IMR-90 (cell line): ENCODE measurements at regions not wholly inside any gene's neighbourhood (a gene's known extent, or its start where the extent isn't known, plus 50 kb on each side); places are given as distances from the start of the nearest gene placed in this dataset.

Experiments
- ATAC-seq: fragments of 200-7000 bp; cut with Tn5 transposase; 2 replicates; pipeline ENCODE4 v1.9.1; 2020; ENCODE audit warnings: low read depth, mild to moderate bottlenecking, moderate library complexity
- BruUV-seq: library from RNA; stranded (reverse); fragments of 400-500 nt; replicated peaks from 2 replicates; lab custom pipeline; 2021; lab: Mats Ljungman, UMichigan
- CTCF ChIA-PET: fragments of 300-600 bp; formaldehyde crosslinking; extraction: SDS; loops from one replicate; lab custom pipeline; 2021; ENCODE audit warnings: antibody characterized with exemption; lab: Yijun Ruan, JAX
- POLR2A ChIA-PET: fragments of 300-600 bp; sonication (Branson Sonifier 250); formaldehyde crosslinking; loops from one replicate; lab custom pipeline; 2022; ENCODE audit warnings: antibody characterized with exemption; ENCODE audit not compliant: unreplicated experiment; lab: Charles Lee
- DNase-seq: peaks from one replicate; pipeline ENCODE4 v3.0.0; 2013
- H2AFZ ChIP-seq: replicated peaks from 2 replicates; pipeline ENCODE3; 2013; ENCODE audit warnings: low read length, mild to moderate bottlenecking; ENCODE audit not compliant: poor library complexity
- H2AK5ac ChIP-seq: 2 replicates; pipeline ENCODE4 v1.6.1; 2013; ENCODE audit warnings: low read depth, low read length, inconsistent platforms
- H2AK9ac ChIP-seq: replicated peaks from 2 replicates; pipeline ENCODE3; 2013; ENCODE audit warnings: mild to moderate bottlenecking, low read depth, low read length, moderate library complexity; ENCODE audit not compliant: poor library complexity
- H2BK120ac ChIP-seq: 2 replicates; pipeline ENCODE4 v1.6.1; 2013; ENCODE audit warnings: low read depth, low read length, inconsistent platforms
- H2BK15ac ChIP-seq: 3 replicates; pipeline ENCODE4 v1.6.1; 2013; ENCODE audit warnings: low read depth, low read length, inconsistent platforms
- H2BK20ac ChIP-seq: 2 replicates; pipeline ENCODE4 v1.6.1; 2013; ENCODE audit warnings: low read depth, mild to moderate bottlenecking, inconsistent platforms, low read length, moderate library complexity
- H2BK5ac ChIP-seq: 2 replicates; pipeline ENCODE4 v1.6.1; 2013; ENCODE audit warnings: mild to moderate bottlenecking, low read depth, low read length, inconsistent platforms; ENCODE audit not compliant: poor library complexity, severe bottlenecking
- H3K14ac ChIP-seq: replicated peaks from 2 replicates; pipeline ENCODE4 v1.6.1; 2013; ENCODE audit warnings: low read depth, low read length, inconsistent platforms
- H3K18ac ChIP-seq: 2 replicates; pipeline ENCODE4 v1.6.1; 2013; ENCODE audit warnings: low read depth, low read length, control low read depth
- H3K23ac ChIP-seq: 2 replicates; pipeline ENCODE4 v1.6.1; 2013; ENCODE audit warnings: low read depth, low read length, inconsistent platforms
- H3K27ac ChIP-seq: 2 replicates; pipeline ENCODE4 v1.5.1; 2013; ENCODE audit warnings: mild to moderate bottlenecking, control low read depth, low read length; ENCODE audit not compliant: insufficient read depth
- H3K27me3 ChIP-seq: 2 replicates; pipeline ENCODE4 v1.6.1; 2013; ENCODE audit warnings: low read length; ENCODE audit not compliant: control insufficient read depth, insufficient read depth
- H3K36me3 ChIP-seq: 2 replicates; pipeline ENCODE4 v1.6.1; 2013; ENCODE audit warnings: low read length, mixed read lengths; ENCODE audit not compliant: control insufficient read depth, insufficient read depth
- H3K4ac ChIP-seq: 2 replicates; pipeline ENCODE4 v1.6.1; 2013; ENCODE audit warnings: low read depth, low read length, inconsistent platforms
- H3K4me1 ChIP-seq: 2 replicates; pipeline ENCODE4 v1.6.1; 2013; ENCODE audit warnings: low read length, mixed read lengths; ENCODE audit not compliant: control insufficient read depth, insufficient read depth
- H3K4me2 ChIP-seq: 2 replicates; pipeline ENCODE4 v1.6.1; 2013; ENCODE audit warnings: low read depth, mild to moderate bottlenecking, control low read depth, low read length, moderate library complexity
- H3K4me3 ChIP-seq: 2 replicates; pipeline ENCODE4 v1.5.1; 2013; ENCODE audit warnings: low read depth, mild to moderate bottlenecking, control low read depth, low read length, moderate library complexity; ENCODE audit not compliant: insufficient read depth
- H3K56ac ChIP-seq: 2 replicates; pipeline ENCODE4 v1.6.1; 2013; ENCODE audit warnings: low read length, inconsistent platforms; ENCODE audit not compliant: insufficient read depth; ENCODE audit errors: extremely low read depth
- H3K79me1 ChIP-seq, 2 experiments: 2 replicates each; pipeline ENCODE4 v1.6.1; 2013; ENCODE audit warnings: low read length in 2 of 2, inconsistent platforms in 1 of 2, low read depth in 1 of 2
- H3K9ac ChIP-seq: 2 replicates; pipeline ENCODE4 v1.6.1; 2013; ENCODE audit warnings: low read depth, low read length, control low read depth
- H3K9me1 ChIP-seq: 2 replicates; pipeline ENCODE4 v1.6.1; 2013; ENCODE audit warnings: low read length, inconsistent platforms; ENCODE audit not compliant: insufficient read depth
- H3K9me3 ChIP-seq: 2 replicates; pipeline ENCODE4 v1.6.1; 2013; ENCODE audit warnings: low read length; ENCODE audit not compliant: control insufficient read depth, insufficient read depth
- H4K20me1 ChIP-seq: 2 replicates; pipeline ENCODE4 v1.6.1; 2013; ENCODE audit warnings: low read length, inconsistent platforms; ENCODE audit not compliant: insufficient read depth
- H4K5ac ChIP-seq: 2 replicates; pipeline ENCODE4 v1.6.1; 2013; ENCODE audit warnings: mild to moderate bottlenecking, low read depth, low read length, control low read depth
- H4K8ac ChIP-seq, 2 experiments: 2 replicates each; pipeline ENCODE4 v1.6.1; 2013; ENCODE audit warnings: low read depth in 2 of 2, low read length in 2 of 2, control low read depth in 1 of 2, inconsistent platforms in 1 of 2
- H4K91ac ChIP-seq: 2 replicates; pipeline ENCODE4 v1.6.1; 2013; ENCODE audit warnings: low read depth, low read length, inconsistent platforms; ENCODE audit not compliant: insufficient read depth
- BHLHE40 ChIP-seq: fragments of 150-350 bp; IDR thresholded peaks from 2 replicates; pipeline ENCODE4 v1.6.1; 2016; ENCODE audit warnings: mild to moderate bottlenecking, low read depth, low read length
- CEBPB ChIP-seq: IDR thresholded peaks from 2 replicates; pipeline ENCODE4 v1.6.1; 2012; ENCODE audit warnings: low read depth, low read length, improper control_type of control experiment
- CHD1 ChIP-seq: IDR thresholded peaks from 2 replicates; pipeline ENCODE4 v1.6.1; 2012; ENCODE audit warnings: low read depth, low read length, improper control_type of control experiment
- FOS ChIP-seq: fragments of 150-350 bp; IDR thresholded peaks from 2 replicates; pipeline ENCODE4 v1.6.1; 2016; ENCODE audit warnings: low read depth, low read length
- MAFK ChIP-seq: IDR thresholded peaks from 2 replicates; pipeline ENCODE4 v1.6.1; 2012; ENCODE audit warnings: low read depth, low read length, improper control_type of control experiment
- MAZ ChIP-seq: IDR thresholded peaks from 2 replicates; pipeline ENCODE4 v1.6.1; 2012; ENCODE audit warnings: low read depth, mild to moderate bottlenecking, low read length, improper control_type of control experiment, moderate library complexity, borderline replicate concordance
- MXI1 ChIP-seq: IDR thresholded peaks from 2 replicates; pipeline ENCODE4 v1.6.1; 2012; ENCODE audit warnings: low read depth, mild to moderate bottlenecking, low read length, moderate library complexity, borderline replicate concordance
- NFE2L2 ChIP-seq: fragments of 150-350 bp; IDR thresholded peaks from 2 replicates; pipeline ENCODE4 v1.6.1; 2016; ENCODE audit warnings: low read depth, mild to moderate bottlenecking, low read length
- POLR2A ChIP-seq: IDR thresholded peaks from 2 replicates; pipeline ENCODE4 v1.6.1; 2012; ENCODE audit warnings: mild to moderate bottlenecking, low read depth, low read length
- RAD21 ChIP-seq: IDR thresholded peaks from 2 replicates; pipeline ENCODE4 v1.6.1; 2012; ENCODE audit warnings: low read length, improper control_type of control experiment
- RCOR1 ChIP-seq: IDR thresholded peaks from 2 replicates; pipeline ENCODE4 v1.6.1; 2012; ENCODE audit warnings: mild to moderate bottlenecking, low read length, improper control_type of control experiment; ENCODE audit not compliant: insufficient replicate concordance
- RFX5 ChIP-seq: IDR thresholded peaks from 2 replicates; pipeline ENCODE4 v1.8.0; 2012; ENCODE audit warnings: low read depth, mild to moderate bottlenecking, low read length, moderate library complexity
- SMC3 ChIP-seq: fragments of 150-350 bp; IDR thresholded peaks from 2 replicates; pipeline ENCODE4 v1.6.1; 2016; ENCODE audit warnings: low read depth, mild to moderate bottlenecking, antibody characterized with exemption, low read length, moderate library complexity
- dilution Hi-C: fragments of 300-500 bp; cut with HindIII; formaldehyde crosslinking; loops from one replicate; pipeline ENCODE4 v1.14.3; 2018; ENCODE audit warnings: low sequenced_read_pairs; ENCODE audit not compliant: unreplicated experiment
- in situ Hi-C: fragments of 300-500 bp; cut with MboI; formaldehyde crosslinking; loops from 3 replicates; pipeline ENCODE4 v1.14.3; 2019; ENCODE audit warnings: low sequenced_read_pairs, inconsistent platforms, mixed read lengths
- intact Hi-C: fragments of 100-400 bp; cut with micrococcal nuclease; formaldehyde crosslinking; loops from 2 replicates; pipeline ENCODE4 v1.10.0; 2022
- TF ChIP-seq, protein P1 (sequence below): conservative IDR thresholded peaks from 2 replicates; pipeline ENCODE4 v1.5.1; 2012; ENCODE audit warnings: mild to moderate bottlenecking, low read depth, low read length, improper control_type of control experiment
- TF ChIP-seq, protein P2 (sequence below): fragments of 150-350 bp; IDR thresholded peaks from 2 replicates; pipeline ENCODE4 v1.6.1; 2016; ENCODE audit warnings: low read depth, mild to moderate bottlenecking, low read length, moderate library complexity, borderline replicate concordance
- TF ChIP-seq, protein P3 (sequence below): fragments of 150-350 bp; IDR thresholded peaks from 2 replicates; pipeline ENCODE4 v1.6.1; 2017; ENCODE audit warnings: mild to moderate bottlenecking, antibody characterized with exemption, low read length, low read depth

DNA sequence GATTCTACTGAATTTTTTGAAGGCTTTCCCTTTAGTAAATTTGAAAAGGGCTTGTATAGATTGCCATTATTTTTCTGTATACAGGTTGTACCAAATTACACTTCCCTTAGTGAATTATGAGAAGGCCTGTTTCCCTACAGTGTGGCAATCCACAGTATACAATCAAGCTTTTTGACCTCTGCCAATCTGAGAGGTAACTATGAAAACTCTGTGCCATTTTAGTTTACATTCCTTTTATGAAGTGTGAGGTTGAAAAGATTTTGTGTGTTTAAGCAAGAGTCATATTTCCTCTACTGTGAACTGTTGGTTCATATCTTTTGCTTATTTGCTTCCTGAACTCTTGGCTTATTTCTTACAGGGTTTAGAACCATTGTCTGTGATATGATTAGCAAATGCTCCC, 432.5 kb downstream of the KCNA4 start:
- BruUV-seq = no TSS peak
- in situ Hi-C loops = no loop called here

More for the DNA sequence above, 432.5 kb downstream of the KCNA4 start:
- Histone ChIP-seq H3K4ac (no peak overlapping the region), H3K79me1 (no peaks in the 10 kb centered on the region), H3K4me3 (no peak overlapping the region), H3K27ac (no peak overlapping the region), H3K9me1 (no peaks in the 10 kb centered on the region), H3K36me3 (no peaks in the 10 kb centered on the region), H4K20me1 (no peaks in the 10 kb centered on the region), H3K27me3 (no peaks in the 10 kb centered on the region), H3K9ac (no peak overlapping the region), H2BK120ac (no peak overlapping the region), H2AK9ac (no peak overlapping the region), H3K18ac (no peak overlapping the region), H2BK20ac (no peak overlapping the region), H3K4me2 (no peak overlapping the region), H2BK15ac (no peak overlapping the region), H3K56ac (no peak overlapping the region), H3K4me1 (no peaks in the 10 kb centered on the region), H3K9me3 (no peaks in the 10 kb centered on the region), H2AFZ (no peak overlapping the region), H4K5ac (no peak overlapping the region), H4K8ac (no peak overlapping the region), H3K14ac (no peak overlapping the region), H2AK5ac (no peak overlapping the region), H3K23ac (no peak overlapping the region), H4K91ac (no peak overlapping the region), H2BK5ac (no peak overlapping the region)
- DNase-seq (no peak), ATAC-seq (no peak)
- CTCF ChIA-PET = no interaction called here
- dilution Hi-C loops (no loop called here), intact Hi-C loops (no loop called here)
- POLR2A ChIA-PET = no interaction called here
- TF ChIP-seq, protein P1, sequence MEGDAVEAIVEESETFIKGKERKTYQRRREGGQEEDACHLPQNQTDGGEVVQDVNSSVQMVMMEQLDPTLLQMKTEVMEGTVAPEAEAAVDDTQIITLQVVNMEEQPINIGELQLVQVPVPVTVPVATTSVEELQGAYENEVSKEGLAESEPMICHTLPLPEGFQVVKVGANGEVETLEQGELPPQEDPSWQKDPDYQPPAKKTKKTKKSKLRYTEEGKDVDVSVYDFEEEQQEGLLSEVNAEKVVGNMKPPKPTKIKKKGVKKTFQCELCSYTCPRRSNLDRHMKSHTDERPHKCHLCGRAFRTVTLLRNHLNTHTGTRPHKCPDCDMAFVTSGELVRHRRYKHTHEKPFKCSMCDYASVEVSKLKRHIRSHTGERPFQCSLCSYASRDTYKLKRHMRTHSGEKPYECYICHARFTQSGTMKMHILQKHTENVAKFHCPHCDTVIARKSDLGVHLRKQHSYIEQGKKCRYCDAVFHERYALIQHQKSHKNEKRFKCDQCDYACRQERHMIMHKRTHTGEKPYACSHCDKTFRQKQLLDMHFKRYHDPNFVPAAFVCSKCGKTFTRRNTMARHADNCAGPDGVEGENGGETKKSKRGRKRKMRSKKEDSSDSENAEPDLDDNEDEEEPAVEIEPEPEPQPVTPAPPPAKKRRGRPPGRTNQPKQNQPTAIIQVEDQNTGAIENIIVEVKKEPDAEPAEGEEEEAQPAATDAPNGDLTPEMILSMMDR = no peak
- TF ChIP-seq CEBPB = no peak
- TF ChIP-seq RAD21 = no peak
- TF ChIP-seq, protein P2, sequence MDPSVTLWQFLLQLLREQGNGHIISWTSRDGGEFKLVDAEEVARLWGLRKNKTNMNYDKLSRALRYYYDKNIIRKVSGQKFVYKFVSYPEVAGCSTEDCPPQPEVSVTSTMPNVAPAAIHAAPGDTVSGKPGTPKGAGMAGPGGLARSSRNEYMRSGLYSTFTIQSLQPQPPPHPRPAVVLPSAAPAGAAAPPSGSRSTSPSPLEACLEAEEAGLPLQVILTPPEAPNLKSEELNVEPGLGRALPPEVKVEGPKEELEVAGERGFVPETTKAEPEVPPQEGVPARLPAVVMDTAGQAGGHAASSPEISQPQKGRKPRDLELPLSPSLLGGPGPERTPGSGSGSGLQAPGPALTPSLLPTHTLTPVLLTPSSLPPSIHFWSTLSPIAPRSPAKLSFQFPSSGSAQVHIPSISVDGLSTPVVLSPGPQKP = no peak
- no peak for TF ChIP-seq POLR2A
- TF ChIP-seq MAFK = no peak
- no peak for TF ChIP-seq MAZ
- TF ChIP-seq, protein P3, sequence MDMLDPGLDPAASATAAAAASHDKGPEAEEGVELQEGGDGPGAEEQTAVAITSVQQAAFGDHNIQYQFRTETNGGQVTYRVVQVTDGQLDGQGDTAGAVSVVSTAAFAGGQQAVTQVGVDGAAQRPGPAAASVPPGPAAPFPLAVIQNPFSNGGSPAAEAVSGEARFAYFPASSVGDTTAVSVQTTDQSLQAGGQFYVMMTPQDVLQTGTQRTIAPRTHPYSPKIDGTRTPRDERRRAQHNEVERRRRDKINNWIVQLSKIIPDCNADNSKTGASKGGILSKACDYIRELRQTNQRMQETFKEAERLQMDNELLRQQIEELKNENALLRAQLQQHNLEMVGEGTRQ = no peak
- no peak for TF ChIP-seq MXI1
- no peak for TF ChIP-seq BHLHE40
- TF ChIP-seq RCOR1 = no peak
- no peak for TF ChIP-seq NFE2L2
- TF ChIP-seq SMC3 = no peak
- no peak for TF ChIP-seq CHD1
- TF ChIP-seq RFX5 = no peak
- TF ChIP-seq FOS = no peak
